GM23338 (cell line): ENCODE measurements at regions not wholly inside any gene's neighbourhood (a gene's known extent, or its start where the extent isn't known, plus 50 kb on each side); places are given as distances from the start of the nearest gene placed in this dataset.

Source experiments
- ATAC-seq: fragments of 200-7000 bp; cut with Tn5 transposase; 3 replicates; pipeline ENCODE4 v1.9.1; 2020
- DNase-seq: peaks from one replicate; pipeline ENCODE4 v3.0.0-alpha.2; 2015; ENCODE audit warnings: low spot score
- H2AFZ ChIP-seq: fragments of 200-600 bp; sonication (generic); 2 replicates; pipeline ENCODE4 v1.8.0; 2016; ENCODE audit warnings: antibody characterized with exemption, mild to moderate bottlenecking, moderate library complexity
- H3F3A ChIP-seq: fragments of 200-600 bp; sonication (generic); replicated peaks from 2 replicates; pipeline ENCODE4 v1.8.0; 2017; ENCODE audit warnings: antibody characterized with exemption, mixed run types, low read depth
- H3K27ac ChIP-seq: fragments of 200-600 bp; sonication (generic); 2 replicates; pipeline ENCODE4 v1.6.1; 2016; ENCODE audit warnings: low read depth
- H3K27me3 ChIP-seq: fragments of 200-600 bp; sonication (generic); 2 replicates; pipeline ENCODE4 v1.8.0; 2016; ENCODE audit warnings: mild to moderate bottlenecking, mixed run types, moderate library complexity; ENCODE audit not compliant: insufficient read depth
- H3K36me3 ChIP-seq: fragments of 200-600 bp; sonication (generic); 2 replicates; pipeline ENCODE4 v1.8.0; 2016; ENCODE audit warnings: mild to moderate bottlenecking; ENCODE audit not compliant: insufficient read depth
- H3K4me1 ChIP-seq: fragments of 200-600 bp; sonication (generic); 2 replicates; pipeline ENCODE4 v1.8.0; 2016; ENCODE audit warnings: mild to moderate bottlenecking, moderate library complexity; ENCODE audit not compliant: insufficient read depth
- H3K4me2 ChIP-seq: fragments of 200-600 bp; sonication (generic); 2 replicates; pipeline ENCODE4 v1.7.1; 2017; ENCODE audit warnings: mixed run types
- H3K4me3 ChIP-seq: fragments of 200-600 bp; sonication (generic); 2 replicates; pipeline ENCODE4 v1.6.1; 2016; ENCODE audit warnings: mixed run types
- H3K79me2 ChIP-seq: fragments of 200-600 bp; sonication (generic); replicated peaks from 2 replicates; pipeline ENCODE4 v1.8.0; 2017; ENCODE audit warnings: mild to moderate bottlenecking; ENCODE audit not compliant: insufficient read depth
- H3K9me2 ChIP-seq: fragments of 200-600 bp; sonication (generic); 2 replicates; pipeline ENCODE4 v1.8.0; 2017; ENCODE audit not compliant: insufficient read depth
- H4K20me1 ChIP-seq: fragments of 200-600 bp; sonication (generic); replicated peaks from 2 replicates; pipeline ENCODE4 v1.8.0; 2017; ENCODE audit warnings: mild to moderate bottlenecking; ENCODE audit not compliant: insufficient read depth
- H3K27ac Mint-ChIP-seq: 2 replicates; pipeline ENCODE4 v1.8.0; 2020; ENCODE audit warnings: inconsistent platforms, mild to moderate bottlenecking, moderate library complexity, mixed read lengths
- H3K27me3 Mint-ChIP-seq: 3 replicates; pipeline ENCODE4 v1.8.0; 2022; ENCODE audit warnings: low read depth, mild to moderate bottlenecking, moderate library complexity, mixed read lengths, inconsistent platforms; ENCODE audit not compliant: insufficient read depth, poor library complexity
- H3K36me3 Mint-ChIP-seq: 3 replicates; pipeline ENCODE4 v1.8.0; 2021; ENCODE audit warnings: low read depth, mild to moderate bottlenecking, inconsistent platforms, moderate library complexity, mixed read lengths
- H3K4me1 Mint-ChIP-seq: 3 replicates; pipeline ENCODE4 v1.8.0; 2020; ENCODE audit warnings: mild to moderate bottlenecking, inconsistent platforms, mixed read lengths
- H3K4me3 Mint-ChIP-seq: 3 replicates; pipeline ENCODE4 v1.8.0; 2021; ENCODE audit warnings: moderate library complexity, mild to moderate bottlenecking, inconsistent platforms, mixed read lengths
- H3K9me3 Mint-ChIP-seq: 3 replicates; pipeline ENCODE4 v1.8.0; 2020; ENCODE audit warnings: moderate library complexity, mild to moderate bottlenecking, inconsistent platforms, mixed read lengths
- CREB1 ChIP-seq: fragments of 250-450 bp; sonication (Bioruptor Pico); IDR thresholded peaks from 2 replicates; pipeline ENCODE4 v1.5.0; 2020; ENCODE audit warnings: low read depth, mild to moderate bottlenecking, moderate library complexity
- EZH2phosphoT487 ChIP-seq: fragments of 200-600 bp; sonication (generic); IDR thresholded peaks from one replicate; pipeline ENCODE4 v1.8.1; 2018; ENCODE audit warnings: antibody characterized with exemption; ENCODE audit not compliant: unreplicated experiment
- JUNB ChIP-seq: IDR thresholded peaks from one replicate; pipeline ENCODE4 v1.6.1; 2016; ENCODE audit warnings: antibody characterized with exemption; ENCODE audit not compliant: unreplicated experiment
- NANOG ChIP-seq: IDR thresholded peaks from 2 replicates; pipeline ENCODE4 v1.6.1; 2016; ENCODE audit warnings: antibody characterized with exemption, borderline replicate concordance
- POLR2AphosphoS5 ChIP-seq: IDR thresholded peaks from 2 replicates; pipeline ENCODE4 v1.6.1; 2016; ENCODE audit warnings: antibody characterized with exemption, low read depth
- STAT1 ChIP-seq: IDR thresholded peaks from one replicate; pipeline ENCODE4 v1.6.1; 2016; ENCODE audit warnings: antibody characterized with exemption; ENCODE audit not compliant: unreplicated experiment
- ZNF331 ChIP-seq: fragments of 250-450 bp; sonication (Bioruptor Pico); IDR thresholded peaks from 2 replicates; pipeline ENCODE4 v1.5.0; 2020; ENCODE audit warnings: low read depth, mild to moderate bottlenecking, moderate library complexity
- TF ChIP-seq, protein P1 (sequence below): IDR thresholded peaks from 2 replicates; pipeline ENCODE4 v1.6.1; 2016; ENCODE audit warnings: antibody characterized with exemption
- TF ChIP-seq, protein P2 (sequence below), 2 experiments: fragments of 200-600 bp in 1 of 2; sonication (generic) in 1 of 2; conservative IDR thresholded peaks; 2 replicates each; pipeline versions ENCODE4 v1.5.1 to v1.6.1; 2016 to 2017; ENCODE audit warnings: antibody characterized with exemption in 2 of 2, low read depth in 2 of 2, mild to moderate bottlenecking in 2 of 2, moderate library complexity in 1 of 2
- TF ChIP-seq, protein P3 (sequence below): IDR thresholded peaks from one replicate; pipeline ENCODE4 v1.6.1; 2018; ENCODE audit warnings: antibody characterized with exemption; ENCODE audit not compliant: unreplicated experiment

DNA sequence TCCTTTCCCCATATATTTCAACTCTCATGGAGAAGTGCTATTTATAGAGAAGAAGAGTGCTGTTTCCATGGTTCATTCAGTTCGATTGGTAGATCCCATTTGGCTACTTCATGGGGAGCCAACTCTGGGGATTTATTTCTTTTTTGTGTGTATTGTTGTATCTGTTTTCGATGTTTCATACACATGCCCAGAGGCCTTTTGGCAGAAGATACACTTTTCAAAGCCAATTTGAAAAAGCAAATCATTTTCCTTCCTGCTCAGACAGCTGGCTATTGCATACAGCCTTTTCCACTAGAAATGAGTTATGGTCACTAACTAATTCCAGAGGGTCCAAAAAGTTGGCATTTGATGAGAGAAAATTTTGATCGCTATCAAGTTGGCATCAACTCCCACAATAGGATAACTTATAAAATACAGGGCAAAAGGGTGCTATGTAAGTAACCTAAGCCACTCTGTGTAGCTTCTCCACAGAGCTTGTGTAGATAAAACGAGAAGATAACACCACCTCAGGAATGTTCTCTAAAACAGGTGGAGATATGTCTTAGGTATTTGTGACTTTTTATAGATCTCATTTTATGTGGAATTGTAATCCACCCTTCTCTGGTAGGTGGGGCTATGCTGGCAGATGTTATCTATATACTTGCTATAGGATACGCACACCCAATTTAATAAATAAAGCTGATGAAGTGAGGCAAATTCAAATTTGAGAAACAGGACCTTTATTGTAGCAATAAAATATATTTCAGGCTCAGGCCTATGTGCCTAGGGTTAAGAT, 798.5 kb downstream of the SATB2 start:
- TF ChIP-seq EZH2phosphoT487, result no peak
- TF ChIP-seq JUNB, result no peak
- no peak for TF ChIP-seq NANOG
- TF ChIP-seq ZNF331 (CRISPR knock-in tag), result no peak
- TF ChIP-seq, protein P1, sequence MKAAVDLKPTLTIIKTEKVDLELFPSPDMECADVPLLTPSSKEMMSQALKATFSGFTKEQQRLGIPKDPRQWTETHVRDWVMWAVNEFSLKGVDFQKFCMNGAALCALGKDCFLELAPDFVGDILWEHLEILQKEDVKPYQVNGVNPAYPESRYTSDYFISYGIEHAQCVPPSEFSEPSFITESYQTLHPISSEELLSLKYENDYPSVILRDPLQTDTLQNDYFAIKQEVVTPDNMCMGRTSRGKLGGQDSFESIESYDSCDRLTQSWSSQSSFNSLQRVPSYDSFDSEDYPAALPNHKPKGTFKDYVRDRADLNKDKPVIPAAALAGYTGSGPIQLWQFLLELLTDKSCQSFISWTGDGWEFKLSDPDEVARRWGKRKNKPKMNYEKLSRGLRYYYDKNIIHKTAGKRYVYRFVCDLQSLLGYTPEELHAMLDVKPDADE, result no peak
- TF ChIP-seq POLR2AphosphoS5, result no peak
- no peak for TF ChIP-seq CREB1 (CRISPR knock-in tag)
- no peak for TF ChIP-seq STAT1
- TF ChIP-seq, protein P2, sequence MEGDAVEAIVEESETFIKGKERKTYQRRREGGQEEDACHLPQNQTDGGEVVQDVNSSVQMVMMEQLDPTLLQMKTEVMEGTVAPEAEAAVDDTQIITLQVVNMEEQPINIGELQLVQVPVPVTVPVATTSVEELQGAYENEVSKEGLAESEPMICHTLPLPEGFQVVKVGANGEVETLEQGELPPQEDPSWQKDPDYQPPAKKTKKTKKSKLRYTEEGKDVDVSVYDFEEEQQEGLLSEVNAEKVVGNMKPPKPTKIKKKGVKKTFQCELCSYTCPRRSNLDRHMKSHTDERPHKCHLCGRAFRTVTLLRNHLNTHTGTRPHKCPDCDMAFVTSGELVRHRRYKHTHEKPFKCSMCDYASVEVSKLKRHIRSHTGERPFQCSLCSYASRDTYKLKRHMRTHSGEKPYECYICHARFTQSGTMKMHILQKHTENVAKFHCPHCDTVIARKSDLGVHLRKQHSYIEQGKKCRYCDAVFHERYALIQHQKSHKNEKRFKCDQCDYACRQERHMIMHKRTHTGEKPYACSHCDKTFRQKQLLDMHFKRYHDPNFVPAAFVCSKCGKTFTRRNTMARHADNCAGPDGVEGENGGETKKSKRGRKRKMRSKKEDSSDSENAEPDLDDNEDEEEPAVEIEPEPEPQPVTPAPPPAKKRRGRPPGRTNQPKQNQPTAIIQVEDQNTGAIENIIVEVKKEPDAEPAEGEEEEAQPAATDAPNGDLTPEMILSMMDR (conservative IDR thresholded peaks at IDR 0.05; ENCODE audit: low read depth in 2 of 2), result no peak
- TF ChIP-seq, protein P3, sequence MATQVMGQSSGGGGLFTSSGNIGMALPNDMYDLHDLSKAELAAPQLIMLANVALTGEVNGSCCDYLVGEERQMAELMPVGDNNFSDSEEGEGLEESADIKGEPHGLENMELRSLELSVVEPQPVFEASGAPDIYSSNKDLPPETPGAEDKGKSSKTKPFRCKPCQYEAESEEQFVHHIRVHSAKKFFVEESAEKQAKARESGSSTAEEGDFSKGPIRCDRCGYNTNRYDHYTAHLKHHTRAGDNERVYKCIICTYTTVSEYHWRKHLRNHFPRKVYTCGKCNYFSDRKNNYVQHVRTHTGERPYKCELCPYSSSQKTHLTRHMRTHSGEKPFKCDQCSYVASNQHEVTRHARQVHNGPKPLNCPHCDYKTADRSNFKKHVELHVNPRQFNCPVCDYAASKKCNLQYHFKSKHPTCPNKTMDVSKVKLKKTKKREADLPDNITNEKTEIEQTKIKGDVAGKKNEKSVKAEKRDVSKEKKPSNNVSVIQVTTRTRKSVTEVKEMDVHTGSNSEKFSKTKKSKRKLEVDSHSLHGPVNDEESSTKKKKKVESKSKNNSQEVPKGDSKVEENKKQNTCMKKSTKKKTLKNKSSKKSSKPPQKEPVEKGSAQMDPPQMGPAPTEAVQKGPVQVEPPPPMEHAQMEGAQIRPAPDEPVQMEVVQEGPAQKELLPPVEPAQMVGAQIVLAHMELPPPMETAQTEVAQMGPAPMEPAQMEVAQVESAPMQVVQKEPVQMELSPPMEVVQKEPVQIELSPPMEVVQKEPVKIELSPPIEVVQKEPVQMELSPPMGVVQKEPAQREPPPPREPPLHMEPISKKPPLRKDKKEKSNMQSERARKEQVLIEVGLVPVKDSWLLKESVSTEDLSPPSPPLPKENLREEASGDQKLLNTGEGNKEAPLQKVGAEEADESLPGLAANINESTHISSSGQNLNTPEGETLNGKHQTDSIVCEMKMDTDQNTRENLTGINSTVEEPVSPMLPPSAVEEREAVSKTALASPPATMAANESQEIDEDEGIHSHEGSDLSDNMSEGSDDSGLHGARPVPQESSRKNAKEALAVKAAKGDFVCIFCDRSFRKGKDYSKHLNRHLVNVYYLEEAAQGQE, result no peak
- DNase-seq (no peak), ATAC-seq (no peak)
- Mint-ChIP-seq H3K9me3 (no peaks in the 10 kb centered on the region), H3K27me3 (no peaks in the 10 kb centered on the region), H3K4me1 (no peaks in the 10 kb centered on the region), H3K4me3 (no peak overlapping the region), H3K27ac (no peak overlapping the region), H3K36me3 (no peaks in the 10 kb centered on the region)
- no peak overlapping the region for H3K4me2 ChIP-seq
- no peaks in the 10 kb centered on the region for H4K20me1 ChIP-seq
- H3K79me2 ChIP-seq, result no peaks in the 10 kb centered on the region
- no peaks in the 10 kb centered on the region for H3F3A ChIP-seq
- H2AFZ ChIP-seq, result no peak overlapping the region
- no peaks in the 10 kb centered on the region for H3K4me1 ChIP-seq
- no peaks in the 10 kb centered on the region for H3K9me2 ChIP-seq
- H3K36me3 ChIP-seq, result no peaks in the 10 kb centered on the region
- H3K4me3 ChIP-seq, result no peak overlapping the region
- no peaks in the 10 kb centered on the region for H3K27me3 ChIP-seq
- H3K27ac ChIP-seq, result no peak overlapping the region
